ENCODE measurements at regions not wholly inside any gene's neighbourhood (a gene's known extent, or its start where the extent isn't known, plus 50 kb on each side); places are given as distances from the start of the nearest gene placed in this dataset.

DNA sequence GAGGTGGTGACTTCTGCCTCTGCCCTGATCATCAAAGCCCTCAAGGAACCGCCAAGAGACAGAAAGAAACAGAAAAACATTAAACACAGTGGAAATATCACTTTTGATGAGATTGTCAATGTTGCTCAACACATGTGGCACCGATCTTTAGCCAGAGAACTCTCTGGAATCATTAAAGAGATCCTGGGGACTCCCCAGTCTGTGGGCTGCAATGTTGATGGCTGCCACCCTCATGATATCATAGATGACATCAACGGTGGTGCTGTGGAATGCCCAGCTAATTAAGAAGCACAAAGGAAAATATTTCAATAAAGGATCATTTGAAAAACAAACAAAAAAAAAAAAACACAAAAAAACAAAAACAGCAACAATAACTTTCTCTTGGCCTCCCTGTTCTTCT is 59.5 kb upstream of the TOMM7 start:
- no peak for TF ChIP-seq CTCF (optimal IDR thresholded peaks at IDR 0.05 in 1 of 3, IDR thresholded peaks at IDR 0.05 in 1 of 3, conservative IDR thresholded peaks at IDR 0.05 in 1 of 3; ENCODE audit: extremely low read depth in 1 of 3, insufficient read depth in 2 of 3, low read length in 3 of 3)
- TF ChIP-seq EZH2 (IDR thresholded peaks at IDR 0.05; ENCODE audit: low read length): no peak
